RCC 7860 (cell line): ENCODE measurements at regions not wholly inside any gene's neighbourhood (a gene's known extent, or its start where the extent isn't known, plus 50 kb on each side); places are given as distances from the start of the nearest gene placed in this dataset.
A peak's percentile ranks its signal among the peaks of the same experiment; 100 is the strongest.
"Not testable (repeated sequence)": the region's sequence is repeated elsewhere in the genome, so short reads cannot be mapped to it uniquely, and the experiment has no call there.

ENCODE experiments used
- DNase-seq: peaks from one replicate; pipeline ENCODE4 v3.0.0-alpha.2; 2015; ENCODE audit warnings: low spot score
- FAIRE-seq: peaks from 2 replicates; lab custom pipeline; 2012; peaks lifted over from hg19 to GRCh38; lab: Jason Lieb, UNC

DNA sequence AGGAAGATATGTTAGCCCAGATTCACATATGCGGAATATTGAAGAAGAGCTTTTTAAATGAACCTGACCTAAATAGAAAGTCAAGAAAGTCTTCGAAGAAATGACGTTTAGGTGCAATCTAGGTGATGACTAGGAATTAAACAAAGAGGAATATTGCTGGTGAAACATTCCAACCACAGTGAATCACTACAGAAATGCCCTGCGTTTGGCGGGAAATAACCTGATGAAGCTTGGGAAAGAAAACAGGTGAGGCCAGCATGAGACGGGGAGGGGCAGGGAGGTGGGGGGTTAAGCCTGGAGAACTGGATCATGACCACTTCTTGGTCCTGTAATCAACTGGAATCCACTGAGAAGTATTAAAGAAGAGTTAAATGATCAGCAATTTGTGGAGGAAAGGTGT is 299.4 kb upstream of the VSTM2A start:
- DNase-seq, result no peak
- no peak for FAIRE-seq

DNA sequence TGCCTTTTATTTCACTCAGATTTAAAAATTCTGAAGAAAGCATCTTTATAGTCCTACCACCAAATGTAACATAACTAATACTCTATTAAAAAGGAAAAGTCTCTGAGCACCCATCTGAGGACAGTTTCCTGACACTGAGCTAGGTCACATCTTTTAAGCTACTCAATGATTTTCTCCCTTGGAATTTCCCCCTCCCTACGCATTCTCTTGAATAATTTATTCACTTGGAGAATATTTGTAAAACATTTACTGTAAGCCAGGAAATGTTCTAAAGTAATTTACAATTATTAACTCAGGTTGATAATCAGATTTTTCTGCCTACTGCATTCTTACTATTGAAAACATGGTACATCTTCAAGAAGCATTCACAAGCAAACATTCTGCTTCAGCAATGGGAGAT is 297.2 kb upstream of the VSTM2A start:
- DNase-seq (no peak), FAIRE-seq (no peak)

DNA sequence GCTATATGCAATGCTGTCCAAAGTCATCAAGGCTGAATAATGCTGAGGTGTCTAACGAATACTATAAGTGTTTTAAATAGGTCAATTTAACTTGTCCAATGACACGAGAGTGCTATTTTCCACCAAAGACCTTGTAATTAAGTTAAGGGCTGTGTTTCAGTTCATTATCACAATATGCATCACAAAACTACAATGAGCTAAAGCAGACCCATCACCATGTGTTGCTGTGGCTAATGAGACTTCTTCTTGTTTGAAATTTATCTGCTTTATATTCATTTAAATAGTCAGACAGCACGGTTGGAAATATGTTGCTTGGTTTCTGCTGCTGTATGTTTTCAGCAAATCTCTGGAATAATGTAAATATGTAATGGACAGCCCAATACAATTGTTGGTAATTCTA is 292.5 kb upstream of the VSTM2A start:
- no peak for FAIRE-seq
- DNase-seq, result no peak

DNA sequence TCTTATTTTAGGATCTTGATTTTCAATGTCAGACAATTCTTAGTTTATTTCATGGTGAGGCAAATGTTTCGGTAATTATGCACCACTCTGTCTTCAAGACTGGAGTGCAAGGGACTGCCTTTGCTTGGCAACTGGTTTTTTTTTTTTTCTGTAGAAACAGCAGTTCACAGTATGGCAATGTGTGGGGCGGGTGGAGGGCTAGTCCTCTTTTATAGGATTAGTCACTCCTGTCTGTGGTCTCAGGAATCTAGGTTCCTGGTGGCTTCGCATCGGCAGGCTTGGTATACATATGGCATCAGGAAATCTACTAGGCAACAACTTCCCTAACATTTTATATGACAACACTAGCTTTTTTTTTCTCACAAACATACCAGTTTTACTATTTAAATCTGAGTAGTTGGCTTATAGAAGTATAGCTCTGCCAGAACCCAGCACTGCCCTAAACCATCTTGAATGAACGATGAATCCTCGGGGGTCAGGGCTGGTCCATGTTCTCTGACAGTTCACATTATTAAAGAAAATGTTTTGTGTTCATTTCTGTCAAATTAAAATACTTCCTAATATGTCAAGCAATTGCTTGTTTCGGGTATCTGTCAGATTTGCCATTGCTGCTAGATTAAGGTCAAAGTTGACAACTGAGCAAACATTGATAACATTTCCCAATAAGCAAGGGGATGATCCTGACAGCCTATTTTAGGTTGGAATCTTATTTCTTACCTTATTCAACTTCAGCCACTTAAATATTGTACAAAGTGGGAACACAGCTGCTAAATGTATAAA is 289.7 kb upstream of the VSTM2A start:
- FAIRE-seq, result no peak
- DNase-seq, result no peak

DNA sequence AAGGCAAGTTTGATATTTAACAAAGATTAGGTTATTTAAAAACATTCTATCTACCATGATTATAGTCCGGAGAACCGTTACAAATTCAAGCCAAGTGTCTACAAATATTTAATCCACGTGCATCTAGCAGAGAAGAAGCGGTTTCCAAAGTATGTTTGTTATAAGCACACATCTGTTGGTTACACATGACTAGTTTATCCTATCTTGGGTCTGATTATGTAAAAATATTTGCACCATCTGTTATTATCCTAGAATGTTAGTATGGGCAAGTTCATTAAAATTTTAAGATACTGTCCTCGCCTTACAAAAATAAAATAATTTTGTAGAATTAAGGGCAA is 289.2 kb upstream of the VSTM2A start:
- FAIRE-seq, result no peak
- no peak for DNase-seq

DNA sequence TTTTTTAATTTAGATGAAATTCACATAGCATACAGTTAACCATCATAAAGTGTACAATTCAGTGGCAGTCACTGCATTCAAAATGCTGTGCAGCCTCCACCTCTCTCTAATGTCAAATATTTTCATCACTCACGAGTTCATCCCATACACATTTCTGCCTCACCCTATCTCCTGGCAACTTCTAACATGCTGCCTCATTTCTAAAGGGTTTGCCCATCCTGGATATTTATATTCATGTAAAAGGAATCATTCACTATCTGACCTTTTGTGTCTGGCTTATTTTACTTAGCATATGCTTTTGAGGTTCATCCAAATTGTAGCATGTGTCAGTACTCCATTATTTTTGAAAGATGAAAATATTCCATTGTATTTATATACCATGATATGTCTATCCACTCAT is 286.9 kb upstream of the VSTM2A start:
- DNase-seq, result no peak
- FAIRE-seq, result no peak

DNA sequence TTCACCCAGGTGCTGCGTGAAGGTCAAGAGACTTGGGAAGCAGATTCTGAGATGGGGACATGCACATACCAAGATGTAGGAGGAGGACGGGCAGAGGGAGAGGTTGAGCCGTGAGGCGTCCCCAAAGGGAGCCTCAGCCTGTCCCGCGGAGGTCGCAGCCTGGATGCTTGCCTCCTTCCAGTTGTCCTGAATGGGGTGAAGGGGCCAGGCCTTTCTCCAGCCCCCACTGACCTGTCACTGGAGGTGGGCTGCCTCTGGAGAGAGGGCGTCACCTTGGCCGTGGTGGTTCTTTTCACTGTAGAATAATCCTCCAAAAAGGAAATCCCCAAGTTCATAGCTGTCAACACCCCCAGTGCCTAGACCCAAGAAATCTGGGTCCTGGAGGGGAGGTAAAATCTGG is 283.0 kb upstream of the VSTM2A start:
- no peak for DNase-seq
- FAIRE-seq, result no peak

DNA sequence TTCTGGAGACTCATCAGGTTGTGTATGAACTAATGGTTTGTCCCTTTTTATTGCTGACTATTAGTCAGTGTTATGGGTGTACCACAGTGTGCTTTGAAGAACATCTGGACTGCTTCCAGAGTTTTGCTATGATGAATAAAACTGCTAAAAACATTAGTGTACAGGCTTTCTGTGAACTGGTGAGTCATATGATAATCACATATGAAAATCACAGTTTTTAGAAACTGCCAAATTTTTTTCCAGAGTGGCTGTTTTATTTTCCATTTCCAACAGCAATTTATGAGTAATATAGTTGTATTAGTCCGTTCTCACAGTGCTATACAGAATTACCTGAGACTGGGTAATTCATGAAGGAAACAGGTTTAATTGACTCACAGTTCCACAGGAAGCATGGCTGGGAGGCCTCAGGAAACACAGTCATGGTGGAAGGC is 281.2 kb upstream of the VSTM2A start:
- peak; percentile 20 for FAIRE-seq
- DNase-seq, result peak; percentile 63

DNA sequence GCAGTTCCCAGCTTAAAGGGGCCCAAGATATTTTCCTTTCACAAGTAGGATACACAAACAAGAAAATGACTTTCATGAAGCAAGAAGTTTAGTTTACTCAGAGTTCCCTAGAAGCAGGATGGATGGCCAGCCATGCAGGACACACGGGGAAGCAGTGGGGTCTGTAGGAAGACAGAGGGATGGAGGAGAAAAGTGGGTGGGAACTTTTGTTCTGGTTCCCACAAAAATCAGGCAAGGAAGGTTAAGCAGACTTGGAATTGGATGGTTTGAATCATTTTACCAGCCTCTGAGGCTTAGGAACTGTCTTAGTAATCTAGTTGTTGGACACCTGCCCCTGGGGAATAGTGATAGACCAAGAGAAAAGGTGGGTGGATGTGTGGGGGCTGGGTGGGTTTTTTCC is 263.3 kb upstream of the VSTM2A start:
- FAIRE-seq (no peak), DNase-seq (no peak)

DNA sequence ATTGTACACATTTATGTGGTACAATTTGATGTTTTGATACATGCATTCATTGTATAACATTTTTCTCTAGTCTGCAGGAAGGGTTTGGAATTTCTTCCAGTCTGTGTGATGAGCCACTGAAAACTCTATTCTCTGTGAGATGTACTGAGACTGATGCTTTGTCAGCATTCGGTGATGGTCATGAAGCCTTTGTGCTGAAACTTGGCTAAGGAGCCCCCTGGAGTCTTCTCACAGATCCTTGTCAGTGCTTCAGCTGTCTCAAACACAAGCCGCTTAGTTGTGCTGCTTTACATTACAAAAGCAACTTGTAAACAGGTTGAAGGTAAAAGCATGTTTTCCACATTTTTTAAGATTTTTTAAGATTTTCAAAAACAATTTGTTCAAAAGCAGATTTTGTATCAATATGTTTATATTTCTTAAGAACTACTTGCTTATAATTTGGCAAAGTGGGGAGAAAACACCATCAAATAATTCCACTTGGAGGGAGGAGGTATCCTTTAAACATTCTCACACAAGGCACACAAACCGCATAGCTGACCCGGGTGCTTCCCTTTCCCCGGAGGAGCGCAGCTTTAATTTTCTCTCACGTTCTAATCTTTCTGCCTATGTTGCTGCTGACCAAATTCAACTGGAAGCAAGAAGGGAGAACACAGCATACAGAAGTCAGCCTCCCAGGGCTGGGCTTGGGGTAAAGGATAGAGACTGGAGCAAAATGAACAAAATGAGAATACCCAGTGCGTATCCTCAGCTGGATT is 249.8 kb upstream of the VSTM2A start:
- FAIRE-seq (no peak), DNase-seq (no peak)

DNA sequence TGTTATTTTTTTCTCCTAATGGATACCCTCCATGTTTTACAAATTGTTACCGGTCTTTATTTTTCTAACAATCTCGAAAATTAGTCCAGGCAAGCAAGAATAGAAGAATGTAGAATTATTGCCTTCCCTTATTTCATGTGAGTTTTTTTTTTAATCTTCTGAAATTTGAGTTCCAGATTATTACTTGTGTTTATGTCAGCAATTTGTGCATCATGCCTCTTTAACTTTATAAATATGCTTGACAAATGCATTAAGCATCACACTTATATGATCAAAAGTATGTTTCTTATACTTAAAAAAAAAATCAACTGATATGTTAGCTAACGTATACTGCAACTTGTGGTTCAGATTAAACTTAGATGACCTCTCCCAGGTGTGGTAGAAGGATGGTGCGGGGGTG is 242.7 kb upstream of the VSTM2A start:
- DNase-seq (no peak), FAIRE-seq (no peak)

DNA sequence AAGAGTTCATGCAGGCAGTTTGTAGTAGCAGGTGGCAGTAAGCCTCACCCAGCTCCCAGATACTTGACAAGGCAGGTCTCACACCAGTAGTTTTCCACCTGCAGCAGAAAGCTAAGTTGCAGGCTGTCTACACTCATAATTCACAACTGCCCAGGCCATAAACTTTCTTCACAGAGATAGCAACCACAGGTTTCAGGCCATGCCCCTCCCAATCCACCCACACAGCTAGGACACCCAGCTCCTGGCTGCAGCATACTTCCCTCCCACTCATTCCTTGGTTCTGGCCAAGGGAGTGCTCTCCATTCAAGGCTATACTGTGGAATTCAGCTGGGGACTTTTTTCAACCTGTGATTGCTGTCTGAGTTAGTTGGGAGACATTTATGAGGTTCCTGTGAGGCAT is 226.2 kb upstream of the VSTM2A start:
- DNase-seq, FAIRE-seq: not testable (repeated sequence)

DNA sequence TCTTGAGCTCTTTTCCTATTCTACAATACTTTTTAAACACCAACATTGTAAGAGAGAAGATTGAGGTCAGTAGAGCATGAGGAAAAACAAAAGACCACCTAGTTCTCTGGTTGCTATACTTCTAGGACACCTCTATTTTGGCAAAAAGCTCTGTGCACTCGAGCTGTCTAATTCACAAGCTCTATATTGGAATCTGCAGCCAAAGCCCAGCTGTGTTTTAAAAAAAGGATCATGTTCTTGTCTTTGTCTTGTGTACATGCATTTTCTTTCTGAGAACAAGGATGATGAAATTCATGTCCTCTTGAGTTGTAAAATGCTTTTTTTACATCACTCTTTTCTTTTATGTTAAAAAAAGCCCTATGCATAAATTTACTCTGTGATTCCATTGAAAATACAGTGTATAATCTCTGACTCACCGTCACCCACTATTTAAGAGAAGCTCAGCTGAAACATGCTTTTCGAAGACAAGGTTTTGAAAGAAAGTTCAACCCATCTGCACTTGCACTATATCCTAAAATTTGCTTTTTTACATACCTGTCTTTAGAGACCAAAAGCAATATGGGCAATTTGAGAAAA is 215.5 kb upstream of the VSTM2A start:
- no peak for FAIRE-seq
- no peak for DNase-seq

DNA sequence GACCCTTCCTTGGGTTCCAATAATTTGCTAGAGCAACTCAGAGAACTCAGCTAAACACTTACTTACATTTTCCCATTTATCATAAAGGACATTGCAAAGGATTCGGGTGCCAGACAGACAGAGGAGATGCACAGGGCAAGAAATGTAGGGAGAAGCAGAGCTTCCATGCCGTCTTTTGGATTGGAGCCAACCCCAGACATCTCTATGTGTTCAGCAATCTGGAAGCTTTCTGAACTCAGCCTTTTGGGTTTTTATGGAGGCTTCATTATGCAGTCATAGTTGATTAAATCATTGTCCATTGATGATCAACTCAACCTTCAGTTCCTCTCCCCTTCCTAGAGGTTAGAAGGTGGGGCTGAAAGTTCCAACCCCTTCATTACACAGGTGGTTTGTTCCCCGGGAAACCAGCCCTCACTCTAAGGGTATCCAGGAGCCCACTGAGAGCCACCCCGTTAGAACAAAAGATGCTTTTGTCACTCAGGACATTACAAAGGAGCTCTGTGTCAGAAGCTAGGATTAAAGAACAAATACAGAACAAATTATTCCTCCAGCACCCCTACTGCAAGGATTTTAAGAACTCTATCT is 211.9 kb upstream of the VSTM2A start:
- FAIRE-seq (no peak), DNase-seq (no peak)

DNA sequence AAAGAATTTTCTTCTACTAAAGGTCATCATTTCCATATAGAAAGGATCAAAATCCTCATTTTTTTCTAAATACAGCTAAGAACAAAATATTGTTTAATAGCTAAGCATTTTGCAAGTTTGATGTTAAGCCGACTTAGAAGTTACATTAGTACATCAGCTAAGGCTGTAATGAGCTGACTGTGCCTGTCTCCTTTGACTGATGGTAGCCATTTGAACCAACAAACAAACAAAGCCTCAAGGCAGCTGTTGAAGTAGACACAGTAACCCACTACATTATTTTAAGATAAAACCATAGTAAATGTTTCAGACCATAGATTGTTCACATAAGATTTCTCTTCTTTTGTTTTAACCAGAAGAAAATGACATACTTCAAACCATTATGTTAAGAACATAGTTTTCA is 210.9 kb upstream of the VSTM2A start:
- FAIRE-seq (no peak), DNase-seq (no peak)

DNA sequence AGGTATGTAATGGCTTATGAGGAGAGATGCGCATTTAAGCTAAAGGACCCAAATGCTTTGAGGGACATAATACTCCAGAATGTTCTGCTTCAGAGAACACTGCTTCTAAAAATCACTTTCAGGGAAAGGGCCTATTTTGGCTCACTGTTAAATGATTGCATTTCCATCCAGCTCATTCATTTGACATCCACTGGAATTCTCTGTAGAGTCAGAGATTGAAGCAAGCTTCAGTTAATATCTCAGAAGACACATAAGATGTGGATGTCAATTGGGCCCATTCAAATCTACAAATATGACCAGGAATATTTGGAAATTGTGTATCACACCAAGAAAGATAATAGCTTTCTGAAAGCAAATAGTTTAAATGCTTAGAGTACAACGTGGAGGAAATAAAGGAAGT is 209.9 kb upstream of the VSTM2A start:
- FAIRE-seq (no peak), DNase-seq (no peak)

DNA sequence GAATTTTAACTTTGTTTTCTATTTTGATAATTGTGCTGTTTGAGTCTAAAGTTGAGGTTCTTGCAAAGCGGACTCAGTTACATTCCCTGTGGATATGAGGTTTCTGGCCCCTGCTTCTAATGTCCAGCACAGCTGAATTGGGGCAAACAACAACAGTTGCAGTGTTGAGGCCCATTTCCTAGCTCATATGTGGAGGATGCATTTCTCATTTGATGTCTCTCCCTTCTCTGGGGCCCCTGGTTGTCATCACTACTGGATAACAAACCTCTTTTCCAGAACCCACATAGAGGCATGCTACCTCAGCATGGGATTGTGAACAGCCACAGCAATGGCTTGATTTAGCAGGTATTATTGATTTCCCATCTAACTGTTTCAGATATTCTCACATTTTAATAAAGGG is 208.2 kb upstream of the VSTM2A start:
- no peak for DNase-seq
- no peak for FAIRE-seq

DNA sequence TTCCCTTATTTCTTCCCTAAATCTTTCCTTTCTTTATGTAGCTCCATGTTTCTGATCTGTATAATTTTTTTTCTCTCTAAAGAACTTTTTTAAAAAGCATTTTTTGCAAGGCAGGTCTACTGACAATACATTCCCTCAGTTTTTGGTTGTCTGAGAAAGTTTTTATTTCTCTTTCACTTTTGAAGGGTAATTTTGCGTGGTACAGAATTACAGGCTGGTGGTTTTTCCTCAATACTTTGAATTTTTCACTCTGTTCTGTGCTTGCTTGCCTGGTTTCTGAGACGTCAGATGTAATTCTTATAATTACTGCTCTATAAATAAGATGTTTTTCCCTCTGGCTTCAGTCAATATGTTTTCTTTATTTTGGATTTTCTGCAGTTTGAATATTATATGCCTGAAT is 205.4 kb upstream of the VSTM2A start:
- no peak for FAIRE-seq
- DNase-seq, result no peak

DNA sequence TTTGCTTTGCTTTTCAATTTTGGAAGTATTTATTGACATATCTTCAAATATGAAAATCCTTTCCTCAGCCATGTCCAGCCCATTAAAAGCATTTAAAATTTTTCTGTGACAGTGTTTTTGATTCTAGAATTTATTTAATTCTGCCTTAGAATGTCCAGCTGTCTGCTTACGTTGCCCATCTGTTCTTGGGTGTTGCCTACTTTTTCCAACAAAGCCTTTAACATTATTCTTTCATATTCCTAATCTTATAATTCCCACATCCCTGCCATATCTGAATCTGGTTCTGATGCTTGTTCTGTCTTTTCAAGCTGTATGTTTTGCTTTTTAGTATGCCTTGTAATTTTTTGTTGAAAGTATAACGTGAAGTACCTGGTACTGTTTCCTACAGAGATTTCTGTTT is 204.7 kb upstream of the VSTM2A start:
- no peak for DNase-seq
- no peak for FAIRE-seq

DNA sequence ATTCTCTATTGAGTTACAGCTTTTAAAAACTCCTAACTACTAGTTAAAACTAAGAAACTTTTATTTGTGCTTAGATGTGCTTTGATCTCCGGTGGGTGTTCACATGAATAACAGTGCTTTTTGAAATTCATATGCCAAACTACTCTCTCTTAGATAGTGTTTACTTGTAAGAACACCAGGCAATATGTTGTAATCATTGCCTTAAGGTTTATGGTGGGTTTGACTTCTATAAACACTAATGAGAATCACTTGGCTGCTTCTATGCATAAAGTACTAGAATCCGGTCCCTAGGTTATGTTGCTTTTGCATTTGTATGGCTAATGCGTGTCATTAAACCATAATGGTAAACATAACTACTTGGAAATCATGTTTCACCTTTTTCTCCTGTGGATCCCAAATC is 203.9 kb upstream of the VSTM2A start:
- FAIRE-seq (no peak), DNase-seq (no peak)

DNA sequence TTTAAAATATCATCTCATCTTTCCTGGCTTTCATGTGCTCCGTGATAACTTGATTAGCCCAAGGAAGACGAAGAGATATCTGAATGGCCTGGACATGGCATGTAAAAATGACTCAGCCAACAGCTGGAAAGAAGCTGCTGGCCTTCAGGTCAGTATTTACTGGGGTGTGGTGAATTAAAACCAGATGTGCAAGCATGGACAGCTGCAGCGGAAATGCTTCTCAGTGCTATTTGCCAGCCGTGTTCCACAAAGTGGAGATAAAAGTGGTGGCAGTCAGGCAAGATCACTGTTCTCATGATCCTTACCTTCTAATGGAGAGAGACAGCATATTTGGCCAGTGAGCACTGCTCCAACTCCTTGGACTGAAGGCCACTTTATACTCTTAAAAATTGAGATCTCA is 203.1 kb upstream of the VSTM2A start:
- FAIRE-seq (no peak), DNase-seq (no peak)

DNA sequence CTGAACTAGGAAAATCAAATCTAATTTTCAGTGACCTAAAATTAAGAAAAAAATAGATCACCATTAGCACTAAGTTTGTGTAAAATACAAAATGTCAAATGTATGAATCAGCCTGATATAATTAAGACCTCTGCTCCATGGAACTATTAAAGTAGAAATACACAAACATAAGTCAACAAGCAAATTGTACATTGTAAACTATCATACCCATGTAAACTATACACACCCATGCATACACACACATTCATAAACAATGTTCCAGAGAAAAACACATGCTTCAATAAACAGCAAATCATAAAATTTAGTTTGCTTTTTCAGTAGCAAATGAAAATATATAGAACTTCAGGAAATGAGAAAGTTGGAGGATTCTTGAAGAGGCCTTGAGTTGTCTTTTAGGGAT is 199.7 kb upstream of the VSTM2A start:
- DNase-seq, result no peak
- FAIRE-seq, result no peak
